OCI-LY3 (cell line): ENCODE measurements at regions not wholly inside any gene's neighbourhood (a gene's known extent, or its start where the extent isn't known, plus 50 kb on each side); places are given as distances from the start of the nearest gene placed in this dataset.

Experiments used
- CTCF ChIP-seq: fragments of 200-600, 300-600 bp; sonication (generic); IDR thresholded peaks from 2 replicates; pipeline ENCODE4 v1.5.1; 2014; ENCODE audit warnings: antibody characterized with exemption, low read length, low read depth
- EZH2phosphoT487 ChIP-seq: fragments of 200-600 bp; shearing (Covaris generic); IDR thresholded peaks from 2 replicates; pipeline ENCODE4 v1.6.1; 2018; ENCODE audit warnings: antibody characterized with exemption, mixed run types, low read depth

- TF ChIP-seq EZH2phosphoT487: no peak
- no peak for TF ChIP-seq CTCF
Measured at GRCh38 chr2:8125741-8126711, 555.8 kb upstream of the ID2 start.
